GM18499 (cell line): ENCODE measurements at regions not wholly inside any gene's neighbourhood (a gene's known extent, or its start where the extent isn't known, plus 50 kb on each side); places are given as distances from the start of the nearest gene placed in this dataset.
"Not testable (repeated sequence)": the region's sequence is repeated elsewhere in the genome, so short reads cannot be mapped to it uniquely, and the experiment has no call there.

ENCODE experiments used
- ATAC-seq: cut with Tn5 transposase; IDR thresholded peaks from one replicate; pipeline ENCODE4 v1.9.1; 2021; ENCODE audit warnings: moderate number of reproducible peaks; ENCODE audit not compliant: insufficient read depth, unreplicated experiment

DNA sequence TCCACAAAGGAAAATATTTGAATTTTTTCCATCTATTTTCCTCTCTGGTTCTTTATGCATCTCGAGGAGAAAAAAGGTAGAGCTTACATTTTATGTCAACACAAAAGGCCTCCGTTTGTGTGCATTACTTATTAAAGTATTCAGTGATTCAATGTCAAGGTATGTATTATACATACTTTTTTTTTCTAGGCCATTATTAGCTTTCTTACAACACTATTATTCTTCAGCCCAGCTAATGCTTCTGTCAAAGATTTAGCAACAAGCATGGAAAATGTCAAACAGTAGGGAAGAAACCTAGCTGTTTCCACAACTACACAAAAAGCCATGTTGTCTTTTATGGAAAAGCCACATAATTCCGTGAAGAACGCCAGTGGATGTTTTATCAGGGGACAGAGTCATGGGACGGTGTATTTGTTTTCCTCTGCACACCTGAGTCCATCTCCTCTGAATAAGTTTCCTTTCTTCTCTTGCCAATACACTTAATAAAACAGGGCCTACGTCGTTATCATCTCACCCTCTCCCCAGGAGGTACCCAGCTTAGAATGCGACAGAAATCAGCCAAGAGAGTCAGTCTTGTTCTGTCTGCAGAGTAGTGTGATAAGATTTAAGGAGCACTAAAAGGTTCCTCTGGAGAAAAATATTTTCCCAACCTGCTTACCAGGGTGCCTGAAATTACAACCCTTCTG lies 209.7 kb upstream of the AUTS2 start:
- no peak for ATAC-seq

DNA sequence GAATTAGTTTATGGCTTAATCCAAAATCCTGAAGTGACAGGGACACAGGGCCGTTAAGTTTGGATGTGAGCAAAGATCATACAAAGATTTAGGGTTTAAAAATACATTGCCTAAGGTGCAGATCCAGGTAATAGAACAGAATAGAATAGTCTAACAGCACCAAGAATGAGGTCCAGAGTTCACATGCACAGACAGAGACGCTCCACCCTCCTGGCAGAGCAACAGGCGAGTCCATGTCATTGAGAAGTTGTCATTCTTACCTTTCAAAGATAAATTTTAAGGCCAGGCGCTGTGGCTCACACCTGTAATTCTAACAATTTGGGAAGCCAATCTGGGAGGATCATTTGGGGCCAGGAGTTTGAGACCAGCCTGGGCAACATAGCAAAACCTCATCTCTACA lies 209.1 kb upstream of the AUTS2 start:
- no peak for ATAC-seq

DNA sequence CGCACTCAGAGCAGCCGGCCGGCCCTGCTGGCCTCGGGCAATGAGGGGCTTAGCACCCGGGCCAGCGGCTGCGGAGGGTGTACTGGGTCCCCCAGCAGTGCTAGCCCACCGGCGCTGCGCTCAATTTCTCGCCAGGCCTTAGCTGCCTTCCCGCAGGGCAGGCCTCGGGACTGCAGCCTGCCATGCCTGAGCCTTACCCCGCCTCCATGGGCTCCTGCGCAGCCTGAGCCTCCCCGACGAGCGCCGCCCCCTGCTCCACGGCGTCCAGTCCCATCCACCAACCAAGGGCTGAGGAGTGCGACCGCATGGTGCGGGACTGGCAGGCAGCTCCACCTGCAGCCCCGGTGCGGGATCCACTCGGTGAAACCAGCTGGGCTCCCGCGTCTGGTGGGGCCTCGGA lies 204.4 kb upstream of the AUTS2 start:
- not testable (repeated sequence) for ATAC-seq

DNA sequence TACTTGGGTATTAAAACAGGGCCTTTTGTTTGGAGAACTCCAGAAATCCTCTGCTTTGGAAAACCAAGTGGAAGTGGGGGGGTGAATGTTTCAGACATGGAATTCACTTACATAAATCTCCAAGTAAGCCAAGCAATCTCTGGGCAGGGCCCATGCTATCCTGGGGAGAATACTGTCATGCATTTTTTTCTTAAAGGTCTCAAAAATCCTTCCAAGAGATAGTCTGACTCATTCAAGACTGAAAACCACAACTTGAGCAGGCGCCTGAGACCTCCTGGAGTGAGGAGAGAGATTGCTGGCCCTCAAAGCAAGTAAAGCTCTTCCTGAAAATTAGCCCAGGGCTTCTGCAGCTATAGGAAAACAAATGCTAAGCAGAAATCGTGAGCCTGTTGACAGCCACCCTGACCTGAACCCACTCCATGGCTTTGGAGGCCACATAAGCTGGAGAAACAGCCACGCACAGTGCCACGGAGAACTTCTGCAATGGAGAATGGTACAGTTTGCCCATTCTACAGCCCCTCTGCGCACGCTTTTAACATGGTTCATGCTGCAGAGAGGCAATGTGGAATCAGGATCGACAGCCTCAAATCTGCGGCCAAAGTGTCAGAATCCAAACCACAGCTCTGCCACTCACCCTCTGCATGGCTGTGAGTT lies 203.1 kb upstream of the AUTS2 start:
- no peak for ATAC-seq

DNA sequence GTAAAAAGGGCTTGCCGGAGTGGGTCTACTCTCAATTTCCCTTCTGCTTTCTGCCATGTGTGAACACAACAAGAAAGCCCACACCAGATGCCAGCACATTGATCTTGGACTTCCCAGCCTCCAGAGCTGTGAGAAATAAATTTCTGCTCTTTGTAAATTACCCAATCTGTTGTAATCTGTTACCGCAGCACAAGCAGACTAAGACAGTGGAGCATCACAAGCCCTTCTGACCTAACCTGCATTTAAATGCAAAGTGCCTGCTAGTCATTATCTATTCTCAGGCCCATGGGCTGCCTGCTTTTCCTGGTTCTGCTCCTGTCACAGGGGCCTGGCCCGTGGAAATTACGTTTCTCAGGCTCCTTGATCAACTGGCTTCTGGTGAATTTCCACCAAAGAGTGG lies 199.3 kb upstream of the AUTS2 start:
- ATAC-seq, result no peak

DNA sequence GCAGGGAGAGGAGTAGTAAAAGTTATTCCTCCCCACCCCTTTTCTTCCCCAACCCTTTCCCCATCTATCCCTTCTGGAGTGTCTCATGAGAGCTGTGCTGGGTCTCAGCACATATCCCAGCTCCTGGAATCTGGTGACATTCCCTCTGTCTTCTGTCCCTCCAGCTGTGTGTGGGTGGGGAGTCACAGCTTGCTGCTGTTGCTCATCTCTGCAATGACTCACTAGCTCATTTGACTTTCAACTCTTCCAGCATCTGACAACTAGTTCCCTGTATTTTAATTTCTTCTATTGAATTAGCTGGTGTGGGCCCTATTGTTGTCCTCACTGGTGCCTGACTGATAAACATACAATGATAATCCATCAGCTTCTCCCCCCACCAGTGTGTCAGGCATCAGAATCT lies 198.9 kb upstream of the AUTS2 start:
- ATAC-seq, result no peak

DNA sequence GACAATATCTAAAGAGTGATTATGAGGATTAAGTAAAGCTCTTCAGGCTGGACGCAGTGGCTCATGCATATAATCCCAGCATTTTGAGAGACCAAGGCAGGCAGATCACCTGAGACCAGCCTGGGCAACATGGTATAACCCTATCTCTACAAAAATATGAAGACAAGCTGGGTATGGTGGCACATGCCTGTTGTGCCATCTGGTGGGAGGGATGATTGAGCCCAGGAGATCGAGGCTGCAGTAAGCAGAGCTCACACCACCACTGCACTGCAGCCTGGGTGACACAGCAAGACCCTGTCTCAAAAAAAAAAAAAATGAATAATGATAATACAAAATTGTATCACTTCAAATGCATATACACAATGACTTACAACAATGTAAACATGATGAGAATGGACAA lies 195.6 kb upstream of the AUTS2 start:
- ATAC-seq, result no peak

DNA sequence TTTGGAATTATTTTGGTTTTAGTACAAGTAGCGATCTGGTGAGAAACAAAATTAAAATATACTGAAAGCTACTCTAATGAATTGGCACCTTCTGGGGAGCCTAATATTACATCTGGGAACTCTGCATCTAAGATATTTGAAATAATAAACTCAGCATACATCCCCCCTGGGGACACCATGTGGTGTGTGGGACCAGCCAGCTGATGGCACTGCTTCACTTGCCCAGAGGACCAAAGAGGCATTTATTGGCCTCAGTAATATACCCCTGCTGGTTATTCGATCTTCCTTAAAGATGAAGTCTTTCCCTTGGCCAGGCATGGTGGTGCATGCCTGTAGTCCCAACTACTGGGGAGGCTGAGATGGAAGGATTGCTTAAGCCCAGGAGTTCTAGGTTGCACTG lies 195.1 kb upstream of the AUTS2 start:
- ATAC-seq, result no peak

DNA sequence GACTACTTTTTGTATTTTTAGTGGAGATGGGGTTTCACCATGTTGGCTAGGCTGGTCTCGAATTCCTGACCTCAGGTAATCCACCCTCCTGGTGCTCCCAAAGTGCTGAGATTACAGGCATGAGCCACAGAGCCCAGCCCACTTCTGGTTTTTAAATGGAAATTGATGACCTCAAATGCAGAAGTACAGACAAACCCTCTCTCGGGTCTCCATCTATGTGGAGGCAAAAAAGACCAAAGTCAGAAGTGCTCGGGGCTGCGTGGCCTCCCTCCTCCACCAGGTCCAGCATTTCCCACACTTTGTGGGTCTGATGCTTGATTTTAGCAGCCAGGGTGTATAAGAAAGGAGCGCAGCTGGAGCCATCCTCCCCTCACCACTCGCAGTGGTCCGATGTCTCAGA lies 187.3 kb upstream of the AUTS2 start:
- no peak for ATAC-seq

DNA sequence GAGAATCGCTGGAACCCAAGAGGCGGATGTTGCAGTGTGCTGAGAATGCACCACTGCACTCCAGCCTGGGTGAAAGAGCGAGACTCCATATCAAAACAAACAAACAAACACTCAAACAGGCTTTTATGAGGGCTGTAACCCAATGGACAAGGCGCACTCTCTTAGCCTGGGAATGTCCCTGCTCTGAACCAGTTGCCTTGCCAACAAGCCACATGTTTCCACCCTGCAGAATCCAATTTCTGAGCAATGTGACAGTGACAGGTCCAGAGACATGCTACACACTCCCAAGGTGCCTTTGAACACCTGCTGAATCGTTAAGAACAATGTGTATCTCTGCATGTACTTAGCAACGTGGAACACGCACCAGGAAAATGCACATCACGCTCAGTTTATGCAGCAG lies 186.8 kb upstream of the AUTS2 start:
- ATAC-seq, result no peak

DNA sequence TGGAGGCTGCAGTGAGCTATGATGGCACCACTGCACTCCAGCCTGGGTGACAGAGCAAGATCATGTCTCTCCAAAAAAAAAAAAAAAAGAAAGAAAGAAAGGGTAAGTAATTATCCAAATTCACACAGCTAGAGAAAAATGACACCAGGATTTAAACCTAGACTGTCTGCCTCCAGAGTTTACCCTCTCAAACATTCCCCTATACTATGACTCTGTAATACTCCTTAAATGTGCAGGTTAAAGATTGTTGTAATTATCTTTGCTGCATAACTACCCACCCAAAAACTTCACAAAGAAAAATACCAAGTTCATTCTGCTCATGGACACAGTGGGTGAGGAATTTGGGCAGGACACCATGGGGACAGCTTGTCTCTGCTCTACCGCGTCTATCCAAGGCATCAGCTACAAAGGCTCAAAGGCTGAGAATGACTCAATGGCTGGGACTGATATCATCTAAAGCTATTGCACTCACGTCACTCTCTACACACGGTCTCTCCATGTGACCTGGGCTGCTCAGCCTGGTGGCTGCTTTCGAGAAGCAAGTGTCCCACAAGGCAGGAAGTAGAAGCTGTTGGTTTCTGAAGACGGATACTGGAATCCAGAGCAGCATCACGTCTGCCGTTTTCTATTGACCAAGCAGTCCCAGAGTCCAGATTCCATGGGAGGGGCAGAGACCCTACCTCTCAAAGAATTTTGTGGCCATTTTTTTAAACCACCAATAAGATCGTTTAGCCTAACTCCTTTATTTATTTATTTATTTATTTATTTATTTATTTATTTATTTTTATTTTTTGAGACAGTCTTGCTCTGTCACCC lies 185.7 kb upstream of the AUTS2 start:
- peak; percentile 85 for ATAC-seq

DNA sequence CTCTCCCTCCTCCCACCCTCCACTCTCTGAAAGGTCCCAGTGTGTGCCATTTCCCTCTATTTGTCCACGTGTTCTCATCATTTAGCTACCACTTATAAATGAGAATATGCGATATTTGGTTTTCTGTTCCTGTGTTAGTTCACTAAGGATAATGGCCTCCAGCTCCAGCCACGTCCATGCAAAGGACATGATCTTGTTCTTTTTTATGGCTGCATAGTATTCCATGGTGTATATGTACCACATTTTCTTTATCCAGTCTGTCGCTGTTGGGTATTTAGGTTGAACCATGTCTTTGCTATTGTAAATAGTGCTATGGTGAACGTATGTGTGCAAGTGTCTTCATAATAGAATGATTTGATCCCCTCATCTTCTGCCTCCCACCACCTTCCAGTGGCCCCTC lies 183.7 kb upstream of the AUTS2 start:
- no peak for ATAC-seq

DNA sequence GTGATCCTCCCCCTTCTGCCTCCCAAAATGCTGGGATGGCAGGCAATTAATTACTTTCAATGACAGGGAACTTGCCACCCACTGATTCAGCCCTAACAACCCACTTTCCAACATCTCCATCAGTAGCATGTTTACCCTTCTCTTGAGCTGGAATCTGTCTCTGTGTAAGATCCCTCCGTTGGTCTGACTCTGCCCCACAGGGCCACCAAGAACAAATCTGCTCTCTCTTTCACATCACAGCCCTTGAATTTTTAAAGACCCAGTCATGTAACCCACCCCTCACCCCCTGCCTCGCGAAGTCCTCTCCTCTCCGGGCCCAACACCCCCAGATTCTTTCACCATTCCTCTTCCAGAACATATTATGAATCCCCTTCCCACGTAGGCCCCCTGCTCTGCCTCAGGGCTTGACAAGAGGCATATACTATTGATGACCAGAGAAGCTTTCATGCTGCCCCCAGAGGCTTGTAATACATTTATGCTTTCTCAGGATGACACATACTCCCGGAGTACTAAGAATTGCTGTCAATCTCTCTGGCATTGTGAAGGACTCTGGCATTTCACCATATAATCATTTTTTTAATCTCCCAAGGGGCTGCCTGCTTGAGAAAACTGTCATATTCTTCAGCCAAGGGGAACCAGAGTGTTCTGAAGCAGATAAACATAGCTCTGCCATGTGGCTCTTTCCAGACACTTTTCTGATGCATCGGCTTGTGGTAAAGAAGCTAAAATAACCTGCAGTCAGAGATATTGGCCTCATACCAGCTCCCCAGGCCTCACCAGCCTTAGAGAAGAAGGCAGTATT lies 179.2 kb upstream of the AUTS2 start:
- ATAC-seq, result no peak

DNA sequence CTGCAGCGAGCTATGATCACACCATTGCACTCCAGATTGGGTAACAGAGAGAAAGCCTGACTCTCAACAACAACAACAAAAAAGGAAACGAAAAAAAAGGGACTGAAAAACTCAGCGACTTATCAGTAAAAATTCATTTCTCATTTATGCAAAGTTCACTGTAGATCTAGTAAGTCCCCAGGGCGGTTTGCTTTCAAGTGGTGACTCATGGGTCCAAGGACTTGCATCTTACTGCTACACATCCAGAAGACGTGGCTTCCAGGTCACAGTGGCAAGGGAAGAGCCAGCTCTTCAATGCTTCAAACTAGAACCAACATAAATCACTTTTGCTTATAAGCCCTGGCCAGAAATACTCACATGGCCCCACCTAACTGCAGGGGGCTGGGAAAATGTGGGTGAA lies 178.3 kb upstream of the AUTS2 start:
- peak; percentile 47 for ATAC-seq

DNA sequence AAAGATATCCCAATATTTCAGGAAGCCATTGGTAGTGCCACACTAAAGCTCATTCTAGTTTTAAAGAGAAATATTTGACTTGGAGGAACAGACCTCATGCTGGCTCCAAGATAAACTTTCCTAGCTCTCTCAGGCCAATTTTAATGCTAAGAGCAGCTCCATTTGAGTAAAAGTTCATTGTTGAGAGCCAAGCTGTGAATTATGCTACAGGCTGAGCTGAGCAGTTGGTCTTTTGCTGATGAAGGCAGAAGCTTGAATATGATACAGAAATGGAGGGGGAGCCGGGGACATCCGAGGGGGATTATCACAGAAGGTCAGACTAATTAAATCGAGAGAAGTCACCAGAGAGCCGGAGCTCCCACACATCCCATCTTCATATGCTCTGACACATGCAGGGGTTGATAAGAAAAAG lies 175.7 kb upstream of the AUTS2 start:
- ATAC-seq, result no peak

DNA sequence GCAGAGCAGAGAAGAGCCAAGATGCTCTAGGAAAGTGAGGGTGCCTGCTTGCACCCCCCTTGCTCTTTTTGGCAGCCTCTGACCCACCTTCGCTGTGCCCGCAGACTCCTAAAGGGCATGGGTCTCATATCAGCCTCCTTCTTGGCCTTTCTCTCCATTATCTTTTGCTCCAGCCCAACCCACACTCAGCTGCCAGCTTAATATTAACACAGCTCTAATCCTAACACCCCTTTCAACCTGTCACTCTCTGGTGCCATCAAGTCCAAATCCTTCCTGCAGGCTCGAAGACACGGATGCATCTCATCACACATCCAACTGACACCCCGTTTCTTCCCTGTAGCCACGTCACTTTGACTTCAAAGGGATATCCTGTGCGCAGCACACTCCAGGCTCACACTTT lies 171.6 kb upstream of the AUTS2 start:
- no peak for ATAC-seq

DNA sequence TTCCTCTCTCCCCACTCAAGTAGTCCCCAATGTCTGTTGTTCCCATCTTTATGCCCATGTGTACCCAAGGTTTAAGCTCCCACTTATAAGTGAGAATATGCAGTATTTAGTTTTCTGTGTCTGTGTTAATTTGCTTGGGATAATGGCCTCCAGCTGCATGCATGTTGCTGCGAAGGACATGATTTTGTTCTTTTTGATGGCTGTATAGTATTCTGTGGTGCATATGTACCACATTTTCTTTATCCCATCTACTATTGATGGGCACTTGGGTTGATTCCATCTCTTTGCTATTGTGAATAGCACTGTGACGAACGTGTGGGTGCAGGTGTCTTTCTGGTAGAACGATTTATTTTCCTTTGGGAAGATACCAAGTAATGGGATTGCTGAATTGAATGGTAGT lies 170.2 kb upstream of the AUTS2 start:
- ATAC-seq, result no peak

DNA sequence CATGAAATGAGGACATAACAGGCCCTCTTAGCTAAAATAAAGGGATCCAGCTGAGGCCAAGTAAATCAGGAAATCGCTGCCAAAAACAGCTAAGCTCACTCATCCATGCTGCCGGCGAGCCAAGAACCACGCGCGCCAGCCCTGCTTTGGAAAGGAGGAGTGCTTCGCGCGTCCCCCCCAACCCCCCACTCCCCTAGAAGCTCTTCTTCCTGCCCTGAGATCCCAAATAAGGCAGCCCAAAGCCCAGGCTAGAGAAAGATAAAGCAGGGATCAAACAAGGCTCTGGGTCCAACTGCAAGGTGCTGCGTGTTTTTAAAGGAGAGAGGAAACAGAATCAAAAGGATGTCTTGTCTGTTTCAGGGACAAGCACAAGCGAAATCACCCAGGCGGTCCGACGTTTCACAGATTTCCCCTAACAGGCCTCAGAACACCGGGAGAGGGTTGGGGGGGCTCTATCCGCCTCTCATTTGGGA lies 168.3 kb upstream of the AUTS2 start:
- no peak for ATAC-seq

DNA sequence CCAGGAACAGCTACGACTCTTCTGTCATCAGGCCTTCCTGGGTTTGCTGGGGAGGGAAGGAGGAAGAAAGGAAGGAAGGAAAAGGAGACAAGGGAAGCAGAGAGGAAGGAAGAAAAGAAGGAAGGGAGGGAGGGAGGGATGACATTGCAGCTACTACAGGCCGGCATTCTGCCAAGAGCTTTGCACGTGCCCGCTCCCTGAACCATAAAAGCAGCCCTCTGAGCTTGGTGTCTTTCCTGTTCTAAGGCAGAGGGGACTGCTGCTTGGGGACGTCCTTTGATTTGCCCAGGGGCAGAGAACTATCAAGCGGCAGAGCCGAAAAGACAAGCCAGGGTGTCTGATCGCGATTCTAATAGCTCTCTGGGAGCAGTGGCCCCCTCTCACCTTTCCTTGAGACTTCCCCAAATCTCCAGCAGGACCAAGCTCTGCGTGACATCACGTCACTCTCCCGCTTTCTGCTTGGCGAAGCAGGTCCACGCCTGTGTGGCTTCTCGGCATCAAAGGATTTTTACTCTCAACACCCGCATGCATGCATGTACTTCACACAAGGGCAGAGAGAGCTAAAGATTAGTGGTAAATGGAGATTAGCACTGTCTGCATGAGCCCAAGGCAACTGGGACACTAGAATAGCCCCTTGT lies 167.8 kb upstream of the AUTS2 start:
- no peak for ATAC-seq

DNA sequence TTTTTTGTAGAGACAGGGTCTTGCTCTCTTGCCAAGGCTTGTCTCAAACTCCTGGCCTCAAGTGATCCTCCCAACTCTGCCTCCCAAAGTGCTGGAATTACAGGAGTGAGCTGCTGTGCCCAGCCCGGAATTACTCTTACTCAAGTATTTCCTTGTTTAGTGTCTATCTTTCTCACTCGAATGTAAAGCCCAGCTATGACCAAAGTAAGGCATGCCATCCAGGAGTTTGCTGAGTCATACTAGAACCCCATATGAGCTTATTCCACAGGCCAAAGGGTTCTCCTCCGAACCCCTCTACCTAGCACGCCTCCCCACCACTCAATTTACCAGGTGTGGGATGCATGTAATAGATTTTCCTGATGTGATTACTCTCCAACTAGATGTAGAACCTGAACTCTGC lies 166.6 kb upstream of the AUTS2 start:
- no peak for ATAC-seq
